Activated CD4-positive, alpha-beta T cell treated with anti-CD3 and anti-CD28 coated beads, Interleukin-2, amount 50 U/mL, for 1 hour (primary cell): ENCODE measurements at regions not wholly inside any gene's neighbourhood (a gene's known extent, or its start where the extent isn't known, plus 50 kb on each side); places are given as distances from the start of the nearest gene placed in this dataset.
"Not testable (repeated sequence)": the region's sequence is repeated elsewhere in the genome, so short reads cannot be mapped to it uniquely, and the experiment has no call there.

Source experiments
- DNase-seq: peaks from one replicate; pipeline ENCODE4 v3.0.0-alpha.2; 2020

GRCh38 chr6:156687789-156688619, 89.2 kb upstream of the ARID1B start:
- no peak for DNase-seq

GRCh38 chr6:156686995-156687788, 90.0 kb upstream of the ARID1B start:
- DNase-seq, result peak; percentile 71

- DNase-seq, result no peak
Measured at GRCh38 chr6:156686301-156686994, 90.7 kb upstream of the ARID1B start.

DNA sequence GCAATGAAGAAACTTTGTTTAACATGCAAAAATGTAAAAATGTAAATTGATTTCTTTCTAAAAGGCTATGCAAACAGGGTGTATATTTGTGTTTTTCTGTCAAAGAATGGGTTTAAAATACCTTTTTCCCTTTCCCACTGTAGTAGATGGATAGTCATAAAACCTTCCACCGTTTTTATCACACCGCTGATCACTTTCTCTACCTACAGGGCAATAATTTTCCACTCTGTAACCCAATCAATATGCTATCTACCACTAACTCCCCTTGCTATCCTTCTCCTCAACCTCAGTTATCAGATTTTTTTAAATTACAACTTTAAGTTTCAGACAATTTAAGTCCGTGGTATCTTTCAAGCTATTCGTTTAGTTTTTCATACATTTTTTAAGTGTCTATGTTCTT, 91.4 kb upstream of the ARID1B start:
- no peak for DNase-seq

DNA sequence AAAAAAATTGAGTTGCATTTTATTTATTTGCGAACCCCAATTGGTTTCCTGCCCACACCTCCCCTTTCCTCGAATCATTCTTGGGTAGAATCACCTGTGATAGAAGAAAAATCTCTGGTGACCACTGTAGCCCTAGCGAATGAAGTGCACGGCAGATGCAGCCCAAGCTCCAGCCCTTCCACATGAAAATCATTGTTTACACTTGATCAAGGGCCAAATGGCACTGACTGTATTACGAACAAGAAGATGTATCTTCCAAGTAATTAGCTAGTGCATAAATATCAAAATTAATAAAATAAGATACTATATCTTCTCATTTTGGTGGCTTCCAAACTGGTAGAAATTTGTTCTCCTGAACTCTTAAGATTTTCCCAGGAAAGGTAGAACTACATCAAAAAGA, 93.4 kb upstream of the ARID1B start:
- no peak for DNase-seq

- DNase-seq, result no peak
Measured at GRCh38 chr6:156676721-156677120, 100.5 kb upstream of the ARID1B start.

- DNase-seq, result no peak
Measured at GRCh38 chr6:156674197-156674596, 103.0 kb upstream of the ARID1B start.

GRCh38 chr6:156670097-156670496, 107.1 kb upstream of the ARID1B start:
- DNase-seq, result not testable (repeated sequence)

- DNase-seq, result no peak
Measured at GRCh38 chr6:156662025-156662445, 115.1 kb upstream of the ARID1B start.

- DNase-seq, result no peak
Measured at GRCh38 chr6:156660389-156660788, 116.8 kb upstream of the ARID1B start.

GRCh38 chr6:156659822-156660198, 117.4 kb upstream of the ARID1B start:
- DNase-seq, result no peak

DNA sequence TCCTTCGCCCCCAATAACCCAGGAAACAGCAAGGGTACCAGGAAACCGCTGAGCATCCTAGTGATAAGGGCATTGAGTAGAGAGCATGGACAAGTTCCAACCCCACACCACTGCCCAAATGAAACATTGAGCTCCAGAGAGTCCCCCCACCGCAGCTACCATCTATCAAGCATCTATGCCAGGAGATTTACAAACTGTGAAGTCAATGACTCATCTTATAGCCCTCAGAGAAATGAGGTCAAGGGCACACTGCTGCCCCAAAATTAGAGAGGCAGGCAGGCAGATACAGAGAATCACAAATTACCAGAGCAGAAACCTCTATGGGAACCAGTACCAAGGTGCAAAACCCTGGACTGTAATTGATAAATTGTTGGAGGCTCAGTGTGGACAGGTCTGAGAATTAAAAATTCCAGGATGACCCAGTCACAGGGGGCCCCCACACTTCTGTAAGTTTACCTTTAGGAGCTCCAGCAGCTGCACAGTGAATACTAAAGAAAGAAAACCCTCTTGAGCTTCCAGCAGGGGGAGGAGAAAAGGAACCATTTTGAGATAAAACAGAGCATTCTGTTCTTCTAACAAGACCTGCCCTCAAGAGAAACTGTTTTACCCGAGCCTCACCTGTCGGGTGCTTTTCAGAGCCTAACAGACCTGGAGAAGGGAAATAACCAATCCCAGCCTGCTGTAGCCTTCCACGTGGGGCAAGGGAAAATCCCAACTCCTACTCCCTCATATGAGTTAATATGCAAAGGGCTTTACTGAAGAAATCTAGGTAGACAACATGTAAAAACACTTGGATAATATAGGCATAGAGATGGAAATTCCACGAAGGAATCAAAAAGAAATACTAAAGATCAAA, 118.0 kb upstream of the ARID1B start:
- no peak for DNase-seq

- no peak for DNase-seq
Measured at GRCh38 chr6:156658186-156658965, 118.8 kb upstream of the ARID1B start.

DNA sequence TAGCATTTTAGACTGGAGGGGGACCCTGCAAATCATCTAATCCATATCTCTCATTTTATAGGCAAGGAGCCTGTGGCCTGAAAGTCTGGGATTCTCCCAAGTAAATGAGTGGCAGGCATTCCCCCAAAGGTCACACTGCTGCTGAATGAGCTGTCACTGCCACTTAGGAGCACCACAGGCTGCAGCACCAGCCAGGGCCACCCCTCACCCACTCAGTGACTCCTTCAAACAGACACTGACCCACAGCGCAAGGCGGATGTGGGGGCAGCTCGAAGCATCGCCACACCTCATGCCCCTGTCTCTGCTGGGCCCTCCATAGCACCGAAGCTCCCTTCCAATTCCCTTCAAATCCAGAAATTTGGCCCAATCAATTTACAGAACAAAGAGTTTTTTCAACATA, 119.9 kb upstream of the ARID1B start:
- DNase-seq, result no peak

GRCh38 chr6:156654919-156655918, 122.0 kb upstream of the ARID1B start:
- no peak for DNase-seq

- no peak for DNase-seq
Measured at GRCh38 chr6:156652231-156652750, 124.9 kb upstream of the ARID1B start.

GRCh38 chr6:156651486-156651885, 125.7 kb upstream of the ARID1B start:
- no peak for DNase-seq

DNA sequence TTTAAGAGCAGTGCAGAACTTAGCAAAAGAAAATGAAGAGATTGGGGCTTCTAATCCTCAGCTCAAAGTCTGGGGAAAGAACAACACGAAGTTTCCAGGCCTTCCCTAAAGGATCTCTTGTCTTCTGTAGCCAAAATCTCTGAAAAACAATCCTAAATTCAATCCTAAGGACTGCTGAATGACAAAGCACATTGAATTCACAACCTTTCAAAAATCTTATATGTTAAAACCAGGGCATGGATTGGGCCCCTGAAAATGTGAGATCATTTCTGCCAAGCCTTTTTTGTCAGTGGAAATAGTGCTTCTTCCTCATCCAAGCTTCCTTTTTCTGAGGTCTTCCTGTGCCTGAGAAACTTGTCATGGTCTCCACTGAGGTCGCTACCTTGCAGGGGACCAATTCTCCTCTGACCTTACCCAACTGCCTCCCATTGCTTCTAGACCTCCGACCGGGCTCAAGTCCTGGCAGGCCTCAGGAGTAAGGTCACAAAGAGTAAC, 126.2 kb upstream of the ARID1B start:
- no peak for DNase-seq

GRCh38 chr6:156648616-156649015, 128.6 kb upstream of the ARID1B start:
- DNase-seq, result no peak

- DNase-seq, result no peak
Measured at GRCh38 chr6:156647991-156648390, 129.2 kb upstream of the ARID1B start.
